GM19035 (cell line): ENCODE measurements at regions not wholly inside any gene's neighbourhood (a gene's known extent, or its start where the extent isn't known, plus 50 kb on each side); places are given as distances from the start of the nearest gene placed in this dataset.
A peak's percentile ranks its signal among the peaks of the same experiment; 100 is the strongest.

Source experiments
- ATAC-seq: cut with Tn5 transposase; IDR thresholded peaks from one replicate; pipeline ENCODE4 v1.9.1; 2021; ENCODE audit not compliant: unreplicated experiment

GRCh38 chr7:46349490-46349889 lies 428.4 kb upstream of the IGFBP3 start:
- ATAC-seq: no peak

- ATAC-seq: no peak
Observed at GRCh38 chr7:46344533-46344932, 423.5 kb upstream of the IGFBP3 start.

GRCh38 chr7:46343802-46344201 lies 422.7 kb upstream of the IGFBP3 start:
- no peak for ATAC-seq

- ATAC-seq: no peak
Observed at GRCh38 chr7:46322937-46323336, 401.9 kb upstream of the IGFBP3 start.

GRCh38 chr7:46321556-46322205 lies 400.6 kb upstream of the IGFBP3 start:
- ATAC-seq: no peak

- no peak for ATAC-seq
Observed at GRCh38 chr7:46320956-46321355, 399.9 kb upstream of the IGFBP3 start.

- no peak for ATAC-seq
Observed at GRCh38 chr7:46319841-46320240, 398.8 kb upstream of the IGFBP3 start.

GRCh38 chr7:46318276-46318675 lies 397.2 kb upstream of the IGFBP3 start:
- ATAC-seq: no peak

- ATAC-seq: no peak
Observed at GRCh38 chr7:46317256-46317655, 396.2 kb upstream of the IGFBP3 start.

GRCh38 chr7:46315891-46316290 lies 394.8 kb upstream of the IGFBP3 start:
- no peak for ATAC-seq

- no peak for ATAC-seq
Observed at GRCh38 chr7:46301677-46302076, 380.6 kb upstream of the IGFBP3 start.

- ATAC-seq: no peak
Observed at GRCh38 chr7:46297515-46297914, 376.4 kb upstream of the IGFBP3 start.

- no peak for ATAC-seq
Observed at GRCh38 chr7:46296526-46296925, 375.5 kb upstream of the IGFBP3 start.

GRCh38 chr7:46294381-46294780 lies 373.3 kb upstream of the IGFBP3 start:
- ATAC-seq: no peak

- ATAC-seq: no peak
Observed at GRCh38 chr7:46292741-46293140, 371.7 kb upstream of the IGFBP3 start.

GRCh38 chr7:46291601-46292150 lies 370.6 kb upstream of the IGFBP3 start:
- peak; percentile 62 for ATAC-seq

- ATAC-seq: peak; percentile 70
Observed at GRCh38 chr7:46291050-46291438, 370.0 kb upstream of the IGFBP3 start.

GRCh38 chr7:46290374-46291049 lies 369.4 kb upstream of the IGFBP3 start:
- peak; percentile 30 for ATAC-seq

GRCh38 chr7:46288861-46289260 lies 367.8 kb upstream of the IGFBP3 start:
- ATAC-seq: no peak

- no peak for ATAC-seq
Observed at GRCh38 chr7:46288010-46288409, 366.9 kb upstream of the IGFBP3 start.

- ATAC-seq: no peak
Observed at GRCh38 chr7:46286957-46287356, 365.9 kb upstream of the IGFBP3 start.

- no peak for ATAC-seq
Observed at GRCh38 chr7:46286356-46286755, 365.3 kb upstream of the IGFBP3 start.

- ATAC-seq: no peak
Observed at GRCh38 chr7:46285878-46286277, 364.8 kb upstream of the IGFBP3 start.
